ENCODE measurements at regions not wholly inside any gene's neighbourhood (a gene's known extent, or its start where the extent isn't known, plus 50 kb on each side); places are given as distances from the start of the nearest gene placed in this dataset.

GRCh38 chr1:41983451-41983850 lies 64.7 kb upstream of the HIVEP3 start:
- TF ChIP-seq POLR2AphosphoS5 (IDR thresholded peaks at IDR 0.05) (no peak), EP300 (IDR thresholded peaks at IDR 0.05) (no peak), CTCF (IDR thresholded peaks at IDR 0.05) (no peak), POLR2A (IDR thresholded peaks at IDR 0.05) (no peak)
- H3K4me3 ChIP-seq, result no peak overlapping the region
- 86 to 100% methylated on average over 1 to 3 of the region's 3 CpGs for WGBS, 2 donors (ENCODE audit: low coverage in 1 of 2)
- H3K27ac ChIP-seq, result no peak overlapping the region
- no peaks in the 10 kb centered on the region for H3K27me3 ChIP-seq
- ATAC-seq, result no peak
- no peaks in the 10 kb centered on the region for H3K36me3 ChIP-seq
- H3K4me1 ChIP-seq, result no peaks in the 10 kb centered on the region
- H3K9me3 ChIP-seq, result no peaks in the 10 kb centered on the region

- H3K4me3 ChIP-seq, result no peak overlapping the region
- H3K27me3 ChIP-seq, result no peaks in the 10 kb centered on the region
- ATAC-seq, result no peak
- H3K36me3 ChIP-seq, result no peaks in the 10 kb centered on the region
- TF ChIP-seq CTCF (IDR thresholded peaks at IDR 0.05) (no peak), POLR2A (IDR thresholded peaks at IDR 0.05) (no peak), EP300 (IDR thresholded peaks at IDR 0.05) (no peak), POLR2AphosphoS5 (IDR thresholded peaks at IDR 0.05) (no peak)
- H3K9me3 ChIP-seq, result no peaks in the 10 kb centered on the region
- H3K27ac ChIP-seq, result no peak overlapping the region
- WGBS, 2 donors (ENCODE audit: low coverage in 1 of 2), result 88 to 91% methylated on average over 3 of the region's 3 CpGs
- no peaks in the 10 kb centered on the region for H3K4me1 ChIP-seq
These were observed 63.1 kb upstream of the HIVEP3 start for GRCh38 chr1:41981796-41982195.

- ATAC-seq, result no peak
- WGBS, 2 donors (ENCODE audit: low coverage in 1 of 2), result 57 to 61% methylated on average over 5 to 7 of the region's 12 CpGs
- Histone ChIP-seq H3K4me1 (no peaks in the 10 kb centered on the region), H3K36me3 (no peaks in the 10 kb centered on the region), H3K27ac (no peak overlapping the region), H3K4me3 (no peak overlapping the region), H3K9me3 (no peaks in the 10 kb centered on the region), H3K27me3 (no peaks in the 10 kb centered on the region)
- TF ChIP-seq EP300 (IDR thresholded peaks at IDR 0.05) (no peak), POLR2A (IDR thresholded peaks at IDR 0.05) (no peak), POLR2AphosphoS5 (IDR thresholded peaks at IDR 0.05) (no peak), CTCF (IDR thresholded peaks at IDR 0.05) (no peak)
These were observed 62.3 kb upstream of the HIVEP3 start for GRCh38 chr1:41980827-41981653.

- H3K27me3 ChIP-seq, result no peaks in the 10 kb centered on the region
- TF ChIP-seq POLR2A (IDR thresholded peaks at IDR 0.05) (no peak), CTCF (IDR thresholded peaks at IDR 0.05) (no peak), POLR2AphosphoS5 (IDR thresholded peaks at IDR 0.05) (no peak)
- ATAC-seq, result no peak
These were observed 60.3 kb upstream of the HIVEP3 start for GRCh38 chr1:41978986-41979385.

GRCh38 chr1:41977326-41977725 lies 58.6 kb upstream of the HIVEP3 start:
- 68% methylated on average over 3 of the region's 4 CpGs; no CpG with 5 or more reads in 1 of the 2 donors for WGBS, 2 donors (ENCODE audit: low coverage in 1 of 2)
- no peak for ATAC-seq
- no peaks in the 10 kb centered on the region for H3K9me3 ChIP-seq

More at GRCh38 chr1:41978986-41979385, 60.3 kb upstream of the HIVEP3 start:
- Histone ChIP-seq H3K27ac (no peak overlapping the region), H3K4me1 (no peaks in the 10 kb centered on the region), H3K9me3 (no peaks in the 10 kb centered on the region), H3K36me3 (no peaks in the 10 kb centered on the region), H3K4me3 (no peak overlapping the region)
- 80 to 94% methylated on average over 2 to 4 of the region's 4 CpGs for WGBS, 2 donors (ENCODE audit: low coverage in 1 of 2)

More at GRCh38 chr1:41977326-41977725, 58.6 kb upstream of the HIVEP3 start:
- Histone ChIP-seq H3K27ac (no peak overlapping the region), H3K4me1 (no peaks in the 10 kb centered on the region), H3K36me3 (no peaks in the 10 kb centered on the region), H3K4me3 (no peak overlapping the region), H3K27me3 (no peaks in the 10 kb centered on the region)
- TF ChIP-seq POLR2A (IDR thresholded peaks at IDR 0.05), result no peak
